Osteoblast (primary cell): ENCODE measurements at regions not wholly inside any gene's neighbourhood (a gene's known extent, or its start where the extent isn't known, plus 50 kb on each side); places are given as distances from the start of the nearest gene placed in this dataset.

ENCODE experiments used
- DNase-seq: peaks from one replicate; pipeline ENCODE4 v3.0.0; 2011; ENCODE audit warnings: low spot score, mixed read lengths; ENCODE audit not compliant: insufficient read length; ENCODE audit errors: missing footprints
- H2AFZ ChIP-seq: 2 replicates; pipeline ENCODE4 v1.6.0; 2011; ENCODE audit warnings: mild to moderate bottlenecking, low read length
- H3K27ac ChIP-seq: 2 replicates; pipeline ENCODE4 v1.5.1; 2011; ENCODE audit warnings: mild to moderate bottlenecking, low read depth, low read length, moderate library complexity
- H3K27me3 ChIP-seq: 2 replicates; pipeline ENCODE4 v1.6.0; 2012; ENCODE audit warnings: mild to moderate bottlenecking, control low read depth, inconsistent platforms, low read length, moderate library complexity; ENCODE audit not compliant: insufficient read depth
- H3K36me3 ChIP-seq: 2 replicates; pipeline ENCODE4 v1.5.1; 2011; ENCODE audit warnings: mild to moderate bottlenecking, low read length, control low read depth, moderate library complexity; ENCODE audit not compliant: insufficient read depth
- H3K4me1 ChIP-seq: 2 replicates; pipeline ENCODE4 v1.5.1; 2011; ENCODE audit warnings: mild to moderate bottlenecking, low read length, control low read depth, moderate library complexity; ENCODE audit not compliant: insufficient read depth
- H3K4me2 ChIP-seq: 2 replicates; pipeline ENCODE4 v1.6.0; 2011; ENCODE audit warnings: mild to moderate bottlenecking, low read length; ENCODE audit not compliant: insufficient read depth
- H3K4me3 ChIP-seq: fragments of 200-600 bp; sonication (generic); 3 replicates; pipeline ENCODE4 v1.5.1; 2012; ENCODE audit warnings: mild to moderate bottlenecking, low read length, inconsistent platforms; ENCODE audit not compliant: insufficient read depth
- H3K79me2 ChIP-seq: 2 replicates; pipeline ENCODE4 v1.6.0; 2012; ENCODE audit warnings: mild to moderate bottlenecking, low read length, control low read depth, inconsistent platforms; ENCODE audit not compliant: insufficient read depth
- H3K9me3 ChIP-seq: 2 replicates; pipeline ENCODE4 v1.5.1; 2011; ENCODE audit warnings: low read depth, low read length, control low read depth
- H4K20me1 ChIP-seq: 2 replicates; pipeline ENCODE4 v1.6.0; 2012; ENCODE audit warnings: mild to moderate bottlenecking, low read length, control low read depth; ENCODE audit not compliant: insufficient read depth
- TF ChIP-seq, protein P1 (sequence below): IDR thresholded peaks from 2 replicates; pipeline ENCODE4 v1.5.1; 2011; ENCODE audit warnings: mild to moderate bottlenecking, low read depth, low read length, moderate library complexity; ENCODE audit errors: extremely low read depth

DNA sequence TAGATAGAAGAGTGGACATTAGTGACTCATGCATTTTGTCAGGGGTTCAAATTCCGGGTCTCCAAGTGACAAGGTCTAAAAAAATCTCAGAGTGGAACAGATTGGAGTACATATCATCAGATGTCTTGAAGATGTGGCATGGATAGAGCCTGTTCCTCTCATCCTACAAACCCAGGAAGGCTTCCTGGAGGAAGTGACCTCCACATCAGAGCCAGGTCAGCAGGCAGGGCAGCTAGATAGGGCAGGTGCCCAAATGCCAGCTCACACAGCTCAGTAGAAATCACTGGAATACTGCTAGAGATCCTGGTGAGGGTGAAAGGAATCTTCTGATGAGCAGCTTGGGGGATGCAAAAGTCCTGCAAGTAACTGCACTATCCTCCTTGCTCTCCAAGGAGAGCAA is 196.6 kb upstream of the SDK2 start:
- H4K20me1 ChIP-seq = no peaks in the 10 kb centered on the region
- H3K79me2 ChIP-seq = no peaks in the 10 kb centered on the region
- H3K4me3 ChIP-seq = no peak overlapping the region
- no peak overlapping the region for H3K27ac ChIP-seq
- no peak overlapping the region for H3K4me2 ChIP-seq
- no peaks in the 10 kb centered on the region for H3K4me1 ChIP-seq
- no peak for DNase-seq
- H3K9me3 ChIP-seq = no peaks in the 10 kb centered on the region
- H2AFZ ChIP-seq = no peak overlapping the region
- H3K36me3 ChIP-seq = no peaks in the 10 kb centered on the region
- TF ChIP-seq, protein P1, sequence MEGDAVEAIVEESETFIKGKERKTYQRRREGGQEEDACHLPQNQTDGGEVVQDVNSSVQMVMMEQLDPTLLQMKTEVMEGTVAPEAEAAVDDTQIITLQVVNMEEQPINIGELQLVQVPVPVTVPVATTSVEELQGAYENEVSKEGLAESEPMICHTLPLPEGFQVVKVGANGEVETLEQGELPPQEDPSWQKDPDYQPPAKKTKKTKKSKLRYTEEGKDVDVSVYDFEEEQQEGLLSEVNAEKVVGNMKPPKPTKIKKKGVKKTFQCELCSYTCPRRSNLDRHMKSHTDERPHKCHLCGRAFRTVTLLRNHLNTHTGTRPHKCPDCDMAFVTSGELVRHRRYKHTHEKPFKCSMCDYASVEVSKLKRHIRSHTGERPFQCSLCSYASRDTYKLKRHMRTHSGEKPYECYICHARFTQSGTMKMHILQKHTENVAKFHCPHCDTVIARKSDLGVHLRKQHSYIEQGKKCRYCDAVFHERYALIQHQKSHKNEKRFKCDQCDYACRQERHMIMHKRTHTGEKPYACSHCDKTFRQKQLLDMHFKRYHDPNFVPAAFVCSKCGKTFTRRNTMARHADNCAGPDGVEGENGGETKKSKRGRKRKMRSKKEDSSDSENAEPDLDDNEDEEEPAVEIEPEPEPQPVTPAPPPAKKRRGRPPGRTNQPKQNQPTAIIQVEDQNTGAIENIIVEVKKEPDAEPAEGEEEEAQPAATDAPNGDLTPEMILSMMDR = no peak
- H3K27me3 ChIP-seq = no peaks in the 10 kb centered on the region

DNA sequence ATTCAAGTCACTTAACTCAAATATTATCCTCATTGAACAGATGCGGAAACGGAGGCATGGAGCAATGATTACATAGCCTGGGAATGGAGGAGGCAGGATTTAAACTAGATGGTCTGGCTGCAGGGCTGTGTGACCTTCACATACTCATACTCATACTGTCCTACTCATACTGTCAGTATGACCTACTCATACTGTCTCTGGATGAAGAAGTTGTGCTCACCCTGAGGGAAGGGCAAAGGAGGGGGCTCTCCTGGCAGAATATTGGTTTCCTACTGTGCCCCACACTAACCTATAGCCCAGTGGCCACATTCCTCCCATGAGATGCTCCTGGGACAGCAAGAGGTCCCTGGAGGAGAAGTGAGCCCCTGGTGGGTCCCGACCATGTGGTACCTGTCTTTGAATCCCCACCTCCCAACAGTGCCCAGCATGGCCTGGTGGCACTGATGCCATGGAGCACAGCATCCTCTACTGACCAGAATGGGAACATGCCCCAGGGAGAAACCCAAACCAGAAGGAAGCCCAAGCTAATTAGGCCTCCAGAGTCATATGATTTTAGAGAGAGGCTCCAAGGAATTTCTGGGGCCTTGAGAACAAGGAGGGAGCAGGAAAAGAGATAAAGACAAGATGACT is 197.3 kb upstream of the SDK2 start:
- peak; percentile 72 for DNase-seq
- Histone ChIP-seq H2AFZ (no peak overlapping the region), H3K4me3 (no peak overlapping the region), H3K36me3 (no peaks in the 10 kb centered on the region), H3K9me3 (no peaks in the 10 kb centered on the region), H3K79me2 (no peaks in the 10 kb centered on the region), H3K27ac (no peak overlapping the region), H3K27me3 (no peaks in the 10 kb centered on the region), H3K4me2 (no peak overlapping the region), H4K20me1 (no peaks in the 10 kb centered on the region), H3K4me1 (no peaks in the 10 kb centered on the region)
- TF ChIP-seq, protein P1 = peak; percentile 45

DNA sequence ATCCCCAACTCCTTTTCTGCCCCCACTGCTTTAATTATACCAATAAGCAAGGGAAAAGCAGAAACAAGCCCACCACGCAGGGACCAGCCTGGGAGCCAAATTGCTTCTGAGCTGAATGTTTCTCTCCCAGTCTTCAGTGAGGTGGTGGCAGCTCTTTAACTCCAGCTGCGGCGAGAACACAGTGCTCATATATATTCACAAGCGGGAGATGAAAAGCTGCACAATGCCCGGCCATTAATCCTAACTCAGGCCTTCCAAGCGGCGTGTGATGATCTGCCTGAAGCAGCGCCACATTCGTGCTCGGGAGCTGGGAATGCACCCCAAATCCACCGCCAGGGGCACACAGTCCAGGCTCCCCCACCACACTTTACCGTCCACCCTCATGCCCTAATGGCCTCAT is 203.7 kb upstream of the SDK2 start:
- no peaks in the 10 kb centered on the region for H3K9me3 ChIP-seq
- H3K79me2 ChIP-seq = no peaks in the 10 kb centered on the region
- TF ChIP-seq, protein P1 = no peak

DNA sequence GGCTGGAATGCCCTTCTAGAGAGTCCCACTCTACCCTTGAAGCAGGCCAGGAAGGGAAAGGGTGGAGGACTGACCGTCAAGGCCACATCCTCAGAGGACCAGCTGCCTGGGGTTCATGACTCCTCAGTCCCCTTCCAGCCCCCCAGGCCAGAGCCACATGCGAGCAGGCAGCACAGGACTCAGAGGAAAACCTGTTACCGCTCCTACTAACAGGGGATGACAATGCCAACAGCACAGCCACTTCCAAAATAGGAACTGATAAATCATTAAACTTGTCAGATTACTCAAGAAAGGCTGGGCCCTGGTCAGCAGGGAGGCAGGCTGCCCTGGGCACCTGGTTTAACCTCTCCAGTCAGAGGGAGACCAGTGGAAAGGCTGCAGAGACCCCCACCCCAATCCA is 206.2 kb upstream of the SDK2 start:
- Histone ChIP-seq H3K36me3 (no peaks in the 10 kb centered on the region), H3K27ac (no peak overlapping the region), H3K4me3 (no peak overlapping the region), H4K20me1 (no peaks in the 10 kb centered on the region), H3K9me3 (no peaks in the 10 kb centered on the region), H3K79me2 (no peaks in the 10 kb centered on the region), H3K27me3 (no peaks in the 10 kb centered on the region), H3K4me2 (no peak overlapping the region), H3K4me1 (no peaks in the 10 kb centered on the region), H2AFZ (no peak overlapping the region)
- DNase-seq = no peak
- TF ChIP-seq, protein P1 = no peak

More for the DNA sequence above, 203.7 kb upstream of the SDK2 start:
- Histone ChIP-seq H3K27ac (no peak overlapping the region), H2AFZ (no peak overlapping the region), H3K36me3 (no peaks in the 10 kb centered on the region), H3K27me3 (no peaks in the 10 kb centered on the region), H3K4me2 (no peak overlapping the region), H4K20me1 (no peaks in the 10 kb centered on the region), H3K4me1 (no peaks in the 10 kb centered on the region), H3K4me3 (no peak overlapping the region)
- DNase-seq = no peak
